ENCODE measurements at regions not wholly inside any gene's neighbourhood (a gene's known extent, or its start where the extent isn't known, plus 50 kb on each side); places are given as distances from the start of the nearest gene placed in this dataset.
A peak's percentile ranks its signal among the peaks of the same experiment; 100 is the strongest.
"Not testable (repeated sequence)": the region's sequence is repeated elsewhere in the genome, so short reads cannot be mapped to it uniquely, and the experiment has no call there.

- Histone ChIP-seq H3K36me3 (no peaks in the 10 kb centered on the region), H3K4me3 (no peak overlapping the region), H3K9me3 (no peaks in the 10 kb centered on the region), H3K27me3 (no peaks in the 10 kb centered on the region)
- DNase-seq, result no peak
Measured at GRCh38 chr4:38468339-38468866, 195.6 kb upstream of the KLF3 start.

GRCh38 chr4:38469410-38469809, 194.6 kb upstream of the KLF3 start:
- Histone ChIP-seq H3K27me3 (no peaks in the 10 kb centered on the region), H3K9me3 (no peaks in the 10 kb centered on the region), H3K36me3 (no peaks in the 10 kb centered on the region), H3K4me3 (no peak overlapping the region)
- no peak for DNase-seq

- Histone ChIP-seq H3K36me3 (no peaks in the 10 kb centered on the region), H3K4me3 (no peak overlapping the region), H3K27me3 (no peaks in the 10 kb centered on the region), H3K9me3 (no peaks in the 10 kb centered on the region)
- no peak for DNase-seq
Measured at GRCh38 chr4:38470735-38471262, 193.2 kb upstream of the KLF3 start.

GRCh38 chr4:38482696-38483095, 181.3 kb upstream of the KLF3 start:
- Histone ChIP-seq H3K9me3 (no peaks in the 10 kb centered on the region), H3K27me3 (no peaks in the 10 kb centered on the region), H3K36me3 (no peaks in the 10 kb centered on the region), H3K4me3 (no peak overlapping the region)
- no peak for DNase-seq

- not testable (repeated sequence) for H3K4me3 ChIP-seq, H3K9me3 ChIP-seq, H3K27me3 ChIP-seq, H3K36me3 ChIP-seq, DNase-seq
Measured at GRCh38 chr4:38483628-38484027, 180.4 kb upstream of the KLF3 start.

GRCh38 chr4:38489011-38489861, 174.8 kb upstream of the KLF3 start:
- Histone ChIP-seq H3K36me3 (no peaks in the 10 kb centered on the region), H3K27me3 (no peaks in the 10 kb centered on the region), H3K4me3 (no peak overlapping the region), H3K9me3 (no peaks in the 10 kb centered on the region)
- no peak for DNase-seq

GRCh38 chr4:38489924-38490639, 173.9 kb upstream of the KLF3 start:
- Histone ChIP-seq H3K9me3 (no peaks in the 10 kb centered on the region), H3K36me3 (no peaks in the 10 kb centered on the region), H3K4me3 (no peak overlapping the region), H3K27me3 (no peaks in the 10 kb centered on the region)
- DNase-seq, result peak; percentile 23

GRCh38 chr4:38490753-38491446, 173.1 kb upstream of the KLF3 start:
- no peak for DNase-seq
- no peaks in the 10 kb centered on the region for H3K9me3 ChIP-seq
- H3K36me3 ChIP-seq, result no peaks in the 10 kb centered on the region
- no peaks in the 10 kb centered on the region for H3K27me3 ChIP-seq
- no peak overlapping the region for H3K4me3 ChIP-seq

- no peaks in the 10 kb centered on the region for H3K27me3 ChIP-seq
- H3K4me3 ChIP-seq, result no peak overlapping the region
- DNase-seq, result no peak
- H3K36me3 ChIP-seq, result no peaks in the 10 kb centered on the region
- H3K9me3 ChIP-seq, result no peaks in the 10 kb centered on the region
Measured at GRCh38 chr4:38491854-38492478, 172.0 kb upstream of the KLF3 start.

- no peak for DNase-seq
- H3K27me3 ChIP-seq, result no peaks in the 10 kb centered on the region
- H3K36me3 ChIP-seq, result no peaks in the 10 kb centered on the region
- H3K4me3 ChIP-seq, result no peak overlapping the region
- H3K9me3 ChIP-seq, result no peaks in the 10 kb centered on the region
Measured at GRCh38 chr4:38493066-38493465, 170.9 kb upstream of the KLF3 start.

GRCh38 chr4:38495446-38495845, 168.6 kb upstream of the KLF3 start:
- Histone ChIP-seq H3K36me3 (no peaks in the 10 kb centered on the region), H3K9me3 (no peaks in the 10 kb centered on the region), H3K27me3 (no peaks in the 10 kb centered on the region), H3K4me3 (no peak overlapping the region)
- DNase-seq, result no peak

GRCh38 chr4:38497121-38497520, 166.9 kb upstream of the KLF3 start:
- H3K36me3 ChIP-seq, result no peaks in the 10 kb centered on the region
- no peak for DNase-seq
- H3K27me3 ChIP-seq, result no peaks in the 10 kb centered on the region
- H3K4me3 ChIP-seq, result no peak overlapping the region
- no peaks in the 10 kb centered on the region for H3K9me3 ChIP-seq

GRCh38 chr4:38499101-38499500, 164.9 kb upstream of the KLF3 start:
- no peaks in the 10 kb centered on the region for H3K9me3 ChIP-seq
- no peaks in the 10 kb centered on the region for H3K36me3 ChIP-seq
- DNase-seq, result no peak
- H3K4me3 ChIP-seq, result no peak overlapping the region
- H3K27me3 ChIP-seq, result no peaks in the 10 kb centered on the region

- Histone ChIP-seq H3K27me3 (no peaks in the 10 kb centered on the region), H3K36me3 (no peaks in the 10 kb centered on the region), H3K4me3 (no peak overlapping the region), H3K9me3 (no peaks in the 10 kb centered on the region)
- peak; percentile 38 for DNase-seq
Measured at GRCh38 chr4:38500433-38500832, 163.6 kb upstream of the KLF3 start.

GRCh38 chr4:38501698-38502097, 162.3 kb upstream of the KLF3 start:
- H3K36me3 ChIP-seq, result no peaks in the 10 kb centered on the region
- no peaks in the 10 kb centered on the region for H3K27me3 ChIP-seq
- no peak overlapping the region for H3K4me3 ChIP-seq
- H3K9me3 ChIP-seq, result no peaks in the 10 kb centered on the region
- DNase-seq, result no peak

GRCh38 chr4:38503689-38504395, 160.2 kb upstream of the KLF3 start:
- DNase-seq, result no peak
- Histone ChIP-seq H3K9me3 (no peaks in the 10 kb centered on the region), H3K27me3 (no peaks in the 10 kb centered on the region), H3K4me3 (no peak overlapping the region), H3K36me3 (no peaks in the 10 kb centered on the region)

Data from MG63 (cell line).